GM12892 (cell line): ENCODE measurements at regions not wholly inside any gene's neighbourhood (a gene's known extent, or its start where the extent isn't known, plus 50 kb on each side); places are given as distances from the start of the nearest gene placed in this dataset.

Experiments used
- POLR2A ChIP-seq: IDR thresholded peaks from 2 replicates; pipeline ENCODE4 v1.6.1; 2011; ENCODE audit warnings: low read depth, low read length, control low read depth
- POLR2AphosphoS5 ChIP-seq: IDR thresholded peaks from 2 replicates; pipeline ENCODE4 v1.6.1; 2011; ENCODE audit warnings: low read depth, low read length, control low read depth

GRCh38 chr12:124405592-124405991 lies 110.7 kb downstream of the RFLNA start:
- no peak for TF ChIP-seq POLR2AphosphoS5
- TF ChIP-seq POLR2A, result no peak
